Activated CD4-positive, alpha-beta memory T cell treated with anti-CD3 and anti-CD28 coated beads for 36 hours (primary cell): ENCODE measurements at regions not wholly inside any gene's neighbourhood (a gene's known extent, or its start where the extent isn't known, plus 50 kb on each side); places are given as distances from the start of the nearest gene placed in this dataset.

Experiments used
- CTCF ChIA-PET: fragments of 350-600 bp; sonication (Branson Sonifier 250); formaldehyde crosslinking; loops from one replicate; lab custom pipeline; 2021; ENCODE audit warnings: antibody characterized with exemption, inconsistent platforms; lab: Charles Lee
- POLR2A ChIA-PET: fragments of 350-600 bp; sonication (Branson Sonifier 250); formaldehyde crosslinking; loops from one replicate; lab custom pipeline; 2021; ENCODE audit warnings: antibody characterized with exemption; lab: Charles Lee
- DNase-seq: peaks from one replicate; pipeline ENCODE4 v3.0.0-alpha.2; 2020
- H3K27ac Mint-ChIP-seq: one replicate; pipeline ENCODE4 v1.8.0; 2021; ENCODE audit warnings: mixed read lengths
- H3K27me3 Mint-ChIP-seq: one replicate; pipeline ENCODE4 v1.8.0; 2021; ENCODE audit warnings: mixed read lengths
- H3K36me3 Mint-ChIP-seq: one replicate; pipeline ENCODE4 v1.8.0; 2021; ENCODE audit warnings: mixed read lengths
- H3K4me1 Mint-ChIP-seq: one replicate; pipeline ENCODE4 v1.8.0; 2021; ENCODE audit warnings: low read depth, mixed read lengths
- H3K4me3 Mint-ChIP-seq: one replicate; pipeline ENCODE4 v1.8.0; 2021; ENCODE audit warnings: mild to moderate bottlenecking, mixed read lengths
- H3K9me3 Mint-ChIP-seq: one replicate; pipeline ENCODE4 v1.8.0; 2021; ENCODE audit warnings: mixed read lengths
- intact Hi-C: fragments of 100-400 bp; cut with micrococcal nuclease; formaldehyde crosslinking; loops from one replicate; pipeline ENCODE4 v1.15.1; 2023

DNA sequence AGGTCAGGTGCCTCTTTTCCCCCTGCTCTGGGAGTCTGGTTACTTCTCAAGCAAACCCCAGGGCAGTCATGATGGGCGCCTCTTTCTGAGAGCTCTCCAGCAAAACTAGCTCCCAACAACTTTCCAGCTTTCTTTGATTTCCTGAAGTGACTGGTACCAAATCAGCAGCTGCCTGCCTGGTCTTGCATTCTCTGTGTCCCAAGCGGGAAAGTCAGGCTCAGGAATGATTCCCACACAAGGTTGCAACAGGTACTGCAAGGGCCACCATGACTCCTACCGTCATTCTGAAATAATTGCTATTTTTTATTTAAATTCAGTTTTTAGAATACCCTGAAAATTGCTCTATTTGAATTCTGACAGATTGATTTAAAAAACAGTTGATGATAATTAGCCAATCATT lies 658.7 kb downstream of the SQOR start:
- ChIA-PET POLR2A (no interaction called here), CTCF (no interaction called here)
- intact Hi-C loops = no loop called here
- Mint-ChIP-seq H3K27me3 (no peaks in the 10 kb centered on the region), H3K4me1 (no peaks in the 10 kb centered on the region), H3K9me3 (no peaks in the 10 kb centered on the region), H3K4me3 (no peak overlapping the region), H3K36me3 (no peaks in the 10 kb centered on the region), H3K27ac (no peak overlapping the region)
- DNase-seq = no peak

DNA sequence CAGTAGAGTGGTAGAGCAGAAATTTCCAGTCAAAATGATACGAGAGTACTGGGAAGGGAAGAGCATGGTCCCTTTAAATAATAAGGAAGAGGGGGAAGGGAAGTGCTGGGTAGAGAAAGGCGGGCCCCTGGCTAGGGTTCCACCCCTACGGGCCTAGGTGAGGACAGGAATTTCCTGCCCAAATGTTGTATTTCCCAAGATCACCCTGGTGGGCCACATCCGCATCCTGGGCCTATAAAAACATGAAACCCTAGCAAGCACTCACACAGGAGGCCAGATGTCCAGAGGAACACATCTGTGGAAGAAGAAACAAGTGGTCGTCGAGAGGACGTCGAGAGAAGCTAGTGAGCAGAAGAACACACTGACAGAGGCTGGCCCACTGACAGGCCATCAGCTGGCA lies 661.2 kb downstream of the SQOR start:
- POLR2A ChIA-PET = no interaction called here
- CTCF ChIA-PET = no interaction called here
- Mint-ChIP-seq H3K9me3 (no peaks in the 10 kb centered on the region), H3K27ac (no peak overlapping the region), H3K4me1 (no peaks in the 10 kb centered on the region), H3K27me3 (peaks cover 3% of the 10 kb centered on the region), H3K4me3 (no peak overlapping the region), H3K36me3 (no peaks in the 10 kb centered on the region)
- intact Hi-C loops = no loop called here
- no peak for DNase-seq

DNA sequence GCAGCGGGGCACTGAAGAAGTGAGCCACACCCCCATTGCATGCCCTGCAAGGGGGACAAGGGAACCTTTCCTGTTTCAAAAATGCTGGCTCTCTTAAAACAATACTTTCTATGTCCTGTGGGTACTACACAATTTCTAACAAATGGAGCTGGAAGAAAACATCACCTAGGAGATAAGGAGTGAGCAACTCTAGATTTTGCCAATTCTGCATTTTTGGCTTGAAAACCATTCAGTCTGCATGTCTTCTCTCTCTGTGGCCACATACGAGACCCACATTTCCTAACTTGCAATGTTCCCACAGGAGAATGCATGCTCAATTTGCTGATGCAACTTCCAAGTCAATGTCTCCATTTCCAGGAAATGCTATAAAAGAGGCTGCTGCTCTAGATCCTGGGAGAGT lies 662.0 kb downstream of the SQOR start:
- ChIA-PET POLR2A (no interaction called here), CTCF (no interaction called here)
- Mint-ChIP-seq H3K9me3 (no peaks in the 10 kb centered on the region), H3K4me1 (no peaks in the 10 kb centered on the region), H3K27me3 (peaks cover 4% of the 10 kb centered on the region), H3K36me3 (no peaks in the 10 kb centered on the region), H3K4me3 (no peak overlapping the region), H3K27ac (no peak overlapping the region)
- DNase-seq = no peak
- intact Hi-C loops = no loop called here

DNA sequence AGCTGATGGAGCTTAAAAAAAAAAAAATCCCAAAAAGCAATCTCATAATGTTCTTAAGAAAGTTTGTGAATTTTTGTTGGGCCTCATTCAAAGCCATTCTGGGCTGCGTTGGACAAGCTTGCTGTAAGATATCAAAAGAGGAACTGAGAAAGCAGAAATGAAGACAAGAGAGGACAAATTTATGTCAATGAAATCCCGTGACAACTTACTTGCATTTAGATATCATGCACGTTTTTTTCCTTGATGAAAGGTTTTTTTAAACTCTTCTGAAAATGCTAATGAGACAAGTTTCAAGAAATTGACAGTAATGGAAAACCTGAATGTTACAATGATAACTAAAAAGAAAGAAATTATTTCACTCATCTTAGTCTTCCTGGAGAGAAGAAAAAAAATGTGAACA lies 662.9 kb downstream of the SQOR start:
- Mint-ChIP-seq H3K27me3 (peaks cover 4% of the 10 kb centered on the region), H3K4me3 (no peak overlapping the region), H3K9me3 (no peaks in the 10 kb centered on the region), H3K27ac (no peak overlapping the region), H3K4me1 (no peaks in the 10 kb centered on the region), H3K36me3 (no peaks in the 10 kb centered on the region)
- DNase-seq = no peak
- POLR2A ChIA-PET = no interaction called here
- CTCF ChIA-PET = interaction anchor here (1.2 kb wide), 1 partner anchor 14 kb away, joined by 7 read pairs; no protein-coding TSS in a partner anchor
- intact Hi-C loops = no loop called here

DNA sequence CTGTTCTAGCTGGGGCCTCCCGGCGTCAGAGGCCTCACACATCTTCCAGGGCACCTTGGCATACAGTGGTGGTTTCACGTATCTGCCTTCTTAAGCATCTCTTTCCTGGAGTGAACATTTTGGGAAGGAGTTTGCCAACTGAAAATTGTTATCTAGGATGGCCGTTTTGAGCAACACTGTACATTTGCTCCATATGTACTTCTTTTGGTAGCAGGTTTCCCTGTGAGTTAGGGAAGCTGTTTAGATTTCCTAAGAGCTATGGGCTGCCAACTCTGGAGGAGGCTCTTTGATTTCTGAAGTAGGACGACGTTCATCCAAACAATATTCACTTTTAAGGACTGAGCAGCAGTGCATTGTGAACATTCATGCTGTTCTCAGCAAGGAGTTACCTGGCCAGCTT lies 665.9 kb downstream of the SQOR start:
- DNase-seq = no peak
- POLR2A ChIA-PET = no interaction called here
- H3K9me3 Mint-ChIP-seq = no peaks in the 10 kb centered on the region
- H3K27me3 Mint-ChIP-seq = peaks cover 4% of the 10 kb centered on the region
- no peak overlapping the region for H3K4me3 Mint-ChIP-seq
- H3K36me3 Mint-ChIP-seq = no peaks in the 10 kb centered on the region
- CTCF ChIA-PET = interaction anchor here (1.0 kb wide), 1 partner anchor 11 kb away, joined by 4 read pairs; no protein-coding TSS in a partner anchor
- no peaks in the 10 kb centered on the region for H3K4me1 Mint-ChIP-seq
- intact Hi-C loops = no loop called here
- no peak overlapping the region for H3K27ac Mint-ChIP-seq

DNA sequence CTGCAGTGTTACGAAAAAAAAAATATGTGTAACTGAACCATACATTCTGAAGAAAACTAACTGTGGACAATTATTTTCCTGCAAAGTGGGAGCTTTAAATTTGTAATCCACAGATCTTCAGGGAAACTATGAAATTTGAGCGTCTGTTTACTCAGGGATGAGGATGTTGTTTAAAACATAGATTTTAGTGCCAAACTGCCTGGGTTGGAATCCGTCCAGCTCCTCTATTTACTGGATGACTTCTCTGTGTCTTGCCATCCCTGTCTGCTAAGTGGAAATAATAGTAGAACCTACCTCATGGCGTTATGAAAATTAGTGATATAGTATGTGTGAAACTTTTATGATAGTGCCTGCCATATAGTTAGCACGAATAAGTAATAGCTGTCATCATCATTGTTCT lies 666.5 kb downstream of the SQOR start:
- DNase-seq = no peak
- Mint-ChIP-seq H3K4me3 (no peak overlapping the region), H3K27me3 (peaks cover 4% of the 10 kb centered on the region), H3K27ac (no peak overlapping the region), H3K36me3 (no peaks in the 10 kb centered on the region), H3K4me1 (no peaks in the 10 kb centered on the region), H3K9me3 (no peaks in the 10 kb centered on the region)
- intact Hi-C loops = no loop called here
- ChIA-PET CTCF (interaction anchor here (2.1 kb wide), 1 partner anchor 11 kb away, joined by 8 read pairs; no protein-coding TSS in a partner anchor), POLR2A (no interaction called here)

DNA sequence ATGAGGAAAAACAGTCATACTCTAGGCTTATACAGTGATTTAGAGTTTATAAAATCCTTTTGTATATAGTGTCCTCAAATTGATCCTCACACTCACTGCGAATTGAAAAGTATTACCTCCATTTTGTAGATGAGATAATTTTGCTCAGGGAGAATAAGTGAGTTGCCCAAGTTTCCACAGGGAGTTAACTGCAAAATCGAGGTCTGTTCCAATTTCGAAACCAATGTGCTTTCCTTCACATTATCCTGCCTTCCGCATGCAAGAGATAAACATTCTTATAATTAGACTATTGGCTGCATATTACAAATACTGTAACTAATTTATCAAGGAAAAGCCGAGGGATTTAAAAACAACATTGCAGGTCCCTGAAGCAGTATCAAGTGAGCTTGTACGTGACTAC lies 667.0 kb downstream of the SQOR start:
- POLR2A ChIA-PET = no interaction called here
- CTCF ChIA-PET = interaction anchor here (2.1 kb wide), 1 partner anchor 10 kb away, joined by 8 read pairs; no protein-coding TSS in a partner anchor
- H3K4me1 Mint-ChIP-seq = no peaks in the 10 kb centered on the region

DNA sequence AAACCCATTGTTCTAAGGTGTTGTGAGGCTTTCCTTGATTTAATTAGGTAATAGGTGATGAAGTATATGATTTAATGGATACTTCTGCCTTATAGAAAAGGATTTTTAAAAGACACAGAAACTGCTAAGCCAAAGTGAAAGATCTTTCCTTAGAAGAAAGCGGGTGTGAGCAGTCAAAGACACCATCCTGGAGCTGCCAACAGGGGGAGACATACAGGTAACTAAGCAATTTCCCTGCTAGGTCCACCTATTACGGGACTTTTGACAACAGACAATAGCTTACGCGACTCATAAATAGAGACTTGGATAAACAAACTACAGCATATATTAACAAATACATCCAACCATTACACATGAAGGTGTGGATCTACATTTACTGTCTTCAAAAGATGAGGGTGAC lies 669.5 kb downstream of the SQOR start:
- Mint-ChIP-seq H3K27ac (no peak overlapping the region), H3K36me3 (no peaks in the 10 kb centered on the region), H3K4me3 (no peak overlapping the region), H3K4me1 (no peaks in the 10 kb centered on the region), H3K27me3 (peaks cover 4% of the 10 kb centered on the region), H3K9me3 (no peaks in the 10 kb centered on the region)
- ChIA-PET POLR2A (no interaction called here), CTCF (no interaction called here)
- intact Hi-C loops = no loop called here
- DNase-seq = no peak

More for the DNA sequence above, 667.0 kb downstream of the SQOR start:
- DNase-seq = no peak
- intact Hi-C loops = no loop called here
- Mint-ChIP-seq H3K9me3 (no peaks in the 10 kb centered on the region), H3K27ac (no peak overlapping the region), H3K27me3 (peaks cover 4% of the 10 kb centered on the region), H3K4me3 (no peak overlapping the region), H3K36me3 (no peaks in the 10 kb centered on the region)

DNA sequence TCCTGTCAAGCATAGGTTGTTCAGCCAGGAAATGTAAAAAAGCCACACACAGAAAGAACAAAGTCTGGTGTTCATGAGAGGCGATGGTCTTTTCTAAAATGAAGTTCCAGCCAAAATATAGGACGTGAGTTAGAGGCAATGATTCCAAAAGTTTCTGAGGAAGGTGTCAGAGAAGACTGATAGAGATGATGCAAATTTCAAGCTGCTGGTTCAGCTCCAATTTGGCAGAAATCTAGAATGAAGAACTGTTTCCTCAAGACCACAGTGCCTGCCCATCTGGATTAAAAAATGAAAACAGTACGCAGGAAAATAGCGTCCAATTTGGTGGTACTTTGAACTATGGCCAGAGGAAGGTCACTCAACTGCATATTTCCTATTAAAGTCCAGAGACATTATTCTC lies 672.9 kb downstream of the SQOR start:
- no peaks in the 10 kb centered on the region for H3K4me1 Mint-ChIP-seq
- peaks cover 2% of the 10 kb centered on the region for H3K27me3 Mint-ChIP-seq
- H3K27ac Mint-ChIP-seq = no peak overlapping the region
- H3K36me3 Mint-ChIP-seq = no peaks in the 10 kb centered on the region
- no peak overlapping the region for H3K4me3 Mint-ChIP-seq
- POLR2A ChIA-PET = no interaction called here
- CTCF ChIA-PET = no interaction called here
- no peaks in the 10 kb centered on the region for H3K9me3 Mint-ChIP-seq
- intact Hi-C loops = no loop called here
- no peak for DNase-seq

DNA sequence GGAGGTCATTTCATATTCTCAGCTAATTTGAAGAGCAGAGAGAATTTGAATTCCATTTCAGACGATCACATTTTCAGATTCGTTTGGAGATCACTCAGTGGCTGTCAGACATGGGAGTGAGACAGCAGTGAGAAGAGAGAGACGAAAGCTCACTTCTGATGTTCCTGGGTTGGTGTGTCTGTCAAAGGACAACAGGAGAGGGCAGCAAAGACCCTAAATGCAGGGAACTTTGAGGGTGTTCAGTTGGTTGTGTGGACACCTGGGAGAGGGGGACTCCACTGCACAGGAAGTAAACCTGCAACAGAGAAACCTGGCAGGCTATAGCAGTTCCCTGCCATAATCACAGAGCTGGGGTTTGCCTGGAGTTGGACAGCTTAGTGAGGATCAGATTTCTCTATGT lies 675.1 kb downstream of the SQOR start:
- intact Hi-C loops = loop anchor here (10.0 kb wide), 1 partner anchor 1675 kb away; no protein-coding TSS in a partner anchor
- H3K27me3 Mint-ChIP-seq = peaks cover 2% of the 10 kb centered on the region
- POLR2A ChIA-PET = no interaction called here
- H3K27ac Mint-ChIP-seq = no peak overlapping the region
- H3K4me1 Mint-ChIP-seq = no peaks in the 10 kb centered on the region
- no peak overlapping the region for H3K4me3 Mint-ChIP-seq
- H3K36me3 Mint-ChIP-seq = no peaks in the 10 kb centered on the region
- no peaks in the 10 kb centered on the region for H3K9me3 Mint-ChIP-seq
- DNase-seq = no peak
- CTCF ChIA-PET = no interaction called here

DNA sequence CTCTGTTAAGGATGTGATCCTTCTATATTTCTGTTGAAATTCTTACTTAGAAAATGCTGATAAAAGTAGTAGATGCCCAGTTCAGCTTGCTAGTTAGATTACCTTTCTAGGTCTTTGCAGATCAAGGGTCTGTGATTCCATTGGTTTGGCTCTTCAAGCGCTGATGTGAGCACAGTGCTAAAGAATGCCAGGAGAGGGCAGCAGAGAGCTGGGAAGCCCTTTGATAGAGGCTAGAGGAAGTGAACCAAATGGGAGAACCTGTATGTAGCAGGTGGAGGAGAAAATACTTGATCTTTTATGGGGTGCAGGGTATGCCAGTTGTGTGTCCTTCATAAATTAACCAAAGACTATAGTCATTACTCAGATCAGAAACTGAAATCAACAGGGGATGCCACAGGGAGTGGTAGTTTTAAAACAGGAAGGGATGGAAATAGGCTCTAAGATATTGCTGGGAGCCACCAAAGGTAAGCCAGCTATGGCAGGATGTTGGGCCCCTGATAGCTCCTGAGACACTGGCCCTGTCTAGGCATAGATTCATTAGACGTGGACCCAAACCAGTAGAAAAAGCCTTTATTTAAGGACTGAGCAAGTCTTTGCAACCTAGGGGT lies 677.4 kb downstream of the SQOR start:
- ChIA-PET CTCF (interaction anchor here (0.7 to 2.1 kb wide), 7 partner anchors 8 to 1677 kb away, joined by 3 to 8 read pairs (median 6); no protein-coding TSS in a partner anchor), POLR2A (no interaction called here)
- H3K4me1 Mint-ChIP-seq = no peaks in the 10 kb centered on the region
- H3K27me3 Mint-ChIP-seq = peaks cover 2% of the 10 kb centered on the region
- no peaks in the 10 kb centered on the region for H3K36me3 Mint-ChIP-seq
- no peak overlapping the region for H3K27ac Mint-ChIP-seq
- intact Hi-C loops = loop anchor here (10.0 kb wide), 1 partner anchor 1673 kb away; no protein-coding TSS in a partner anchor
- no peaks in the 10 kb centered on the region for H3K9me3 Mint-ChIP-seq
- peak; percentile 69 for DNase-seq
- H3K4me3 Mint-ChIP-seq = no peak overlapping the region

DNA sequence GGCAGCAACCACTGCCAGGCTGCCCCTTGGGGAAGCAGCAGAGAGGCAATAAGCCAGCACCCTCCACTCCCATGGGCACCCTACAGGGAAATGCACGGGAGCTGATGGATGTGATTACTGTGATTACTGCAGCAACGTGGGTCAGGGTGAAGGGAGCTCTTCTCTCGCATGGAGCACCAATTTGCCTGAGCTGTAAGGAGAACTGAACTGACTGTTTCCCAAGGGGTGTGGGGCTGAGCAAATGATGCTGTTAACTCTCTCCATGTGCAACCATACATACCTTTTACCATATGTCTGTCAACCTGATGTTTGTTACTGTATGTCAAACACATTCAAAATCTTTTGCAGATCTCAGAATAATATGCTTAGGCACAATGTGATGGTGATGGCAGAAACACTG lies 680.6 kb downstream of the SQOR start:
- Mint-ChIP-seq H3K9me3 (no peaks in the 10 kb centered on the region), H3K36me3 (no peaks in the 10 kb centered on the region), H3K27ac (no peak overlapping the region), H3K4me3 (no peak overlapping the region), H3K4me1 (no peaks in the 10 kb centered on the region), H3K27me3 (no peaks in the 10 kb centered on the region)
- ChIA-PET CTCF (no interaction called here), POLR2A (interaction anchor here (0.5 kb wide), 1 partner anchor 1440 kb away, joined by 5 read pairs; no protein-coding TSS in a partner anchor)
- intact Hi-C loops = loop anchor here (10.0 kb wide), 1 partner anchor 1669 kb away; no protein-coding TSS in a partner anchor
- no peak for DNase-seq

DNA sequence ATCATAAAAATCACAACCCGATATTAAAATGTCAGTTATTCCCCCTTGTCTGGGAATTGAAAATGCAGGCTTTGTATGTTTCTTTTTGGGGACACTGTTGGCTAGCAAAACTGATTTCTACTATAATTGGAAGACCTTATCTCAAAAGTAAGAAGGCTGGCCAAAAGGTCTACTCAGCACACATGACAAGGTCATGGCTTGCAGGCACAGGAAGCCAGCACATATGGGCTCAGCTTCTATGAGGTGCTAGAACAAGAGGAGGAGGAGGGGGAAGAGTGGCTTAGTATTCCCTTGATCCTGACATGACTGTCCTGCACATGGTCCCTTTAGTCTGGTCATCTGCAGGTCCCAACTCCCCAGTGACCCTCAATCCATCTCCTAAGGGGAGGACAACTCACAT lies 681.2 kb downstream of the SQOR start:
- no peaks in the 10 kb centered on the region for H3K9me3 Mint-ChIP-seq
- no peak for DNase-seq
- CTCF ChIA-PET = no interaction called here
- no peak overlapping the region for H3K4me3 Mint-ChIP-seq
- POLR2A ChIA-PET = interaction anchor here (0.5 kb wide), 1 partner anchor 1440 kb away, joined by 5 read pairs; no protein-coding TSS in a partner anchor
- no peaks in the 10 kb centered on the region for H3K36me3 Mint-ChIP-seq
- intact Hi-C loops = loop anchor here (10.0 kb wide), 1 partner anchor 1669 kb away; no protein-coding TSS in a partner anchor
- H3K4me1 Mint-ChIP-seq = no peaks in the 10 kb centered on the region
- H3K27ac Mint-ChIP-seq = no peak overlapping the region
- no peaks in the 10 kb centered on the region for H3K27me3 Mint-ChIP-seq
